ENCODE measurements at regions not wholly inside any gene's neighbourhood (a gene's known extent, or its start where the extent isn't known, plus 50 kb on each side); places are given as distances from the start of the nearest gene placed in this dataset.

DNA sequence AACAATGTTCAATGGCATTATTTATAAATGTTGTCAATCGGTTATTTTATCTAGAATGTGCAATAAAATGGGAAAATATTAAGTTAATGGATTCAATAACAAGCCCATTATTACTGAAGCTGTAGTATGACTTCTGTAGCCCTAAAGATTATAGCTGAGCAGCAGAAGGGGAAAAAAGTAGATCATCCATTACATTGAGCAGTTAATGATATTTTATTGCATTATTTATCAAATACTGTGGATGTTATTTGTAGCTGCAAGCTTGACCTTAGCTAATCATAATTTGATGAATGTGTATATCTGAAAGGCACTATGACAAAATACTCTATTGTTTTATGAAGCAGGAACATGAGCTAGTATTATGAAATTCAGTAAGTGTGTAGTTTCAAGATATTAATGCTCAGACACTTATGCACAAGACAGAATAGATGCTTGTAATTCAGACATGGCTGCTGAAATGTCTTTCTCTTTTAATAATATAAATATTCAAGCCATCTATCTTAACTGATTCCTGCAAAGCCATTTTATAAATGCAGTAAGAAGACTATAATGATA is 131.5 kb upstream of the MGAT4C start:
- TF ChIP-seq POLR2A (IDR thresholded peaks at IDR 0.05): no peak
- no peak for TF ChIP-seq CTCF (IDR thresholded peaks at IDR 0.05)

Data from prostate gland (tissue), 2 donors.